HG03457 (cell line): ENCODE measurements at regions not wholly inside any gene's neighbourhood (a gene's known extent, or its start where the extent isn't known, plus 50 kb on each side); places are given as distances from the start of the nearest gene placed in this dataset.
"Not testable (repeated sequence)": the region's sequence is repeated elsewhere in the genome, so short reads cannot be mapped to it uniquely, and the experiment has no call there.

ENCODE experiments used
- ATAC-seq: cut with Tn5 transposase; IDR thresholded peaks from one replicate; pipeline ENCODE4 v1.9.1; 2021; ENCODE audit warnings: moderate number of reproducible peaks; ENCODE audit not compliant: unreplicated experiment

- no peak for ATAC-seq
Observed at GRCh38 chr10:8656261-8656660, 601.8 kb downstream of the GATA3 start.

GRCh38 chr10:8659982-8660381 is 605.5 kb downstream of the GATA3 start:
- ATAC-seq: no peak

- ATAC-seq: no peak
Observed at GRCh38 chr10:8661886-8662285, 607.4 kb downstream of the GATA3 start.

GRCh38 chr10:8663131-8663530 is 608.6 kb downstream of the GATA3 start:
- ATAC-seq: no peak

- ATAC-seq: no peak
Observed at GRCh38 chr10:8665322-8665721, 610.8 kb downstream of the GATA3 start.

GRCh38 chr10:8670461-8670860 is 616.0 kb downstream of the GATA3 start:
- no peak for ATAC-seq

GRCh38 chr10:8674230-8674629 is 619.7 kb downstream of the GATA3 start:
- ATAC-seq: no peak

GRCh38 chr10:8677642-8678041 is 623.2 kb downstream of the GATA3 start:
- ATAC-seq: no peak

GRCh38 chr10:8684916-8685315 is 630.4 kb downstream of the GATA3 start:
- ATAC-seq: not testable (repeated sequence)

- ATAC-seq: no peak
Observed at GRCh38 chr10:8688881-8689280, 634.4 kb downstream of the GATA3 start.

GRCh38 chr10:8691498-8692017 is 637.1 kb downstream of the GATA3 start:
- ATAC-seq: no peak

- ATAC-seq: not testable (repeated sequence)
Observed at GRCh38 chr10:8693635-8694034, 639.1 kb downstream of the GATA3 start.

GRCh38 chr10:8696746-8697145 is 642.3 kb downstream of the GATA3 start:
- ATAC-seq: no peak

GRCh38 chr10:8700689-8701088 is 646.2 kb downstream of the GATA3 start:
- ATAC-seq: no peak

GRCh38 chr10:8702181-8702580 is 647.7 kb downstream of the GATA3 start:
- no peak for ATAC-seq

GRCh38 chr10:8705415-8705814 is 650.9 kb downstream of the GATA3 start:
- ATAC-seq: no peak

GRCh38 chr10:8712656-8713055 is 658.2 kb downstream of the GATA3 start:
- ATAC-seq: no peak

GRCh38 chr10:8719971-8720370 is 665.5 kb downstream of the GATA3 start:
- no peak for ATAC-seq

- ATAC-seq: no peak
Observed at GRCh38 chr10:8721650-8722049, 667.2 kb downstream of the GATA3 start.

GRCh38 chr10:8722835-8723234 is 668.3 kb downstream of the GATA3 start:
- no peak for ATAC-seq

- no peak for ATAC-seq
Observed at GRCh38 chr10:8725343-8725742, 670.9 kb downstream of the GATA3 start.

- no peak for ATAC-seq
Observed at GRCh38 chr10:8726084-8726778, 671.7 kb downstream of the GATA3 start.

GRCh38 chr10:8726779-8727084 is 672.2 kb downstream of the GATA3 start:
- ATAC-seq: no peak
